ENCODE measurements at regions not wholly inside any gene's neighbourhood (a gene's known extent, or its start where the extent isn't known, plus 50 kb on each side); places are given as distances from the start of the nearest gene placed in this dataset.
"Not testable (repeated sequence)": the region's sequence is repeated elsewhere in the genome, so short reads cannot be mapped to it uniquely, and the experiment has no call there.

- H3K9me3 ChIP-seq (ENCODE audit: control insufficient read depth in 2 of 2, low read length in 2 of 2) = no peaks in the 10 kb centered on the region
- H3K27ac ChIP-seq (ENCODE audit: low read depth in 2 of 2, low read length in 2 of 2) = no peak overlapping the region
- H3K9ac ChIP-seq (ENCODE audit: low read depth in 1 of 2, low read length in 2 of 2) = no peak overlapping the region
- H3K4me3 ChIP-seq (ENCODE audit: low read length in 2 of 2) = no peak overlapping the region
- H3K27me3 ChIP-seq (ENCODE audit: control insufficient read depth in 2 of 2, insufficient read depth in 2 of 2, low read length in 2 of 2) = peaks cover 0 to 6% of the 10 kb centered on the region in 2 donors
- H3K4me1 ChIP-seq (ENCODE audit: control insufficient read depth in 2 of 2, insufficient read depth in 2 of 2, low read length in 2 of 2) = no peaks in the 10 kb centered on the region
- no peaks in the 10 kb centered on the region for H3K36me3 ChIP-seq (ENCODE audit: control insufficient read depth in 2 of 2, insufficient read depth in 2 of 2, low read length in 2 of 2)
Observed at GRCh38 chr12:105440037-105440664, 109.7 kb downstream of the C12orf75 start.

DNA sequence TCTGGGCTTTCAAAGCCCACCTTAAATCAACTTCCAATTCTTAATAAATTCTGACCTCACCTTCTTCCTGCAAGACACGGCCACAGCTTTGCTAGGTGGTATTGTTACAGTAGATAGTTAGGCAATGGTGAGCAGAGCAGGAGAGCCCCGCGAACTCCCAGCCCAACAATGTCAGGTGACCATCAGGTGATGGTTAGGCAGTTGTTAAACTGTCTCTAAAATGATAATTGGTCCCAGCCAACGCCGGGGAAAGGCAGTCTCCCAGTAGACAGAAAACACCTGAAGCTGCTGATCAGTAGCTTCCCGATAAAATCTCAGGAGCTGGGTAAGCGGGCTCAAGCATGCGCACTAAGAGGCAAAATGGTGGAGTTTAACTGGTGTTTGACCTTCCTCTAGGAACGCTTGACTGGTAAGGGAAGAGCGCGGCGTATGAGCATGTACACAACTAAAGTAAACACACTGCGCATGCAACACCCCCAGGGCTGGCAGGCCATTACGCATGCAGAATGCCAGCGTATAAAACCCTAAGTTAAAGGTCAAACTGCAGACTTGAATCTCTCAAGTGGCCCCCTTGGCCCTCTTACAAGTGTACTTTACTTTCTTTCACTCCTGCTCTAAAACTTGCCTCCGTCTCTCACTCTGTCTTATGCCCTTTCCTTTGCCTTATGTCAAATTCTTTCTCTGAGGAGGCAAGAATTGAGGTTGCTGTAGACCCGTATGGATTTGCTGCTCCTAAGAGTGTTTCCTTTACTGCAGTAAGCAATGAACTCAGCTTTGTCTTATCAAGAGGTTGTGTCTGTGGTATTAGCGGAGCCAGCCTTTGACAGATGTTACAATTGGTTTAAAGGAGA lies 113.5 kb downstream of the C12orf75 start:
- H3K9me3 ChIP-seq (ENCODE audit: control insufficient read depth in 2 of 2, low read length in 2 of 2) = no peaks in the 10 kb centered on the region
- no peaks in the 10 kb centered on the region for H3K36me3 ChIP-seq (ENCODE audit: control insufficient read depth in 2 of 2, insufficient read depth in 2 of 2, low read length in 2 of 2)
- peaks cover 0 to 4% of the 10 kb centered on the region in 2 donors for H3K27me3 ChIP-seq (ENCODE audit: control insufficient read depth in 2 of 2, insufficient read depth in 2 of 2, low read length in 2 of 2)
- H3K9ac ChIP-seq (ENCODE audit: low read depth in 1 of 2, low read length in 2 of 2) = no peak overlapping the region
- H3K4me3 ChIP-seq (ENCODE audit: low read length in 2 of 2) = no peak overlapping the region
- no peak overlapping the region for H3K27ac ChIP-seq (ENCODE audit: low read depth in 2 of 2, low read length in 2 of 2)
- no peaks in the 10 kb centered on the region for H3K4me1 ChIP-seq (ENCODE audit: control insufficient read depth in 2 of 2, insufficient read depth in 2 of 2, low read length in 2 of 2)

- peaks cover 0 to 4% of the 10 kb centered on the region in 2 donors for H3K27me3 ChIP-seq (ENCODE audit: control insufficient read depth in 2 of 2, insufficient read depth in 2 of 2, low read length in 2 of 2)
- H3K27ac ChIP-seq (ENCODE audit: low read depth in 2 of 2, low read length in 2 of 2) = no peak overlapping the region
- H3K9ac ChIP-seq (ENCODE audit: low read depth in 1 of 2, low read length in 2 of 2) = no peak overlapping the region
Observed at GRCh38 chr12:105444653-105445102, 114.2 kb downstream of the C12orf75 start.

DNA sequence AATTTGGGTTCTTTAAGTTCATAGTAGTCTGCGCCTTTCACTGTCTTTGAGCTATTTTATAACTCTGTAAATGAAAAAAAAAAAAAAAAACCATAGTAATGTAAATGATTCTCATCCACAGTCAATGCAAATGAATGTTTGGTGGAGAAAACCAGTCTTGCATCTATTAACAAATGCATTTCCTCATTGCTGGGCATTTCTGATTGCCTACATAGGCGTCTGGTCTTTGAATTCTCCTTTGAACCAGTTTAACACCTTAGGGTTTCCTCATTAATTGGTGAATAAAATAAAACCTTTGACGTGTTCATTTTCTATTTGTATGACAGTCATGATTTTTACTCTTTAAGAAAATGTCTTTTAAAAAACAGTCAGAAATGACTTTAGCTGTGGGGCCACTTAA lies 114.8 kb downstream of the C12orf75 start:
- peaks cover 0 to 4% of the 10 kb centered on the region in 2 donors for H3K27me3 ChIP-seq (ENCODE audit: control insufficient read depth in 2 of 2, insufficient read depth in 2 of 2, low read length in 2 of 2)
- no peaks in the 10 kb centered on the region for H3K4me1 ChIP-seq (ENCODE audit: control insufficient read depth in 2 of 2, insufficient read depth in 2 of 2, low read length in 2 of 2)
- H3K9ac ChIP-seq (ENCODE audit: low read depth in 1 of 2, low read length in 2 of 2) = no peak overlapping the region
- H3K4me3 ChIP-seq (ENCODE audit: low read length in 2 of 2) = no peak overlapping the region
- H3K36me3 ChIP-seq (ENCODE audit: control insufficient read depth in 2 of 2, insufficient read depth in 2 of 2, low read length in 2 of 2) = no peaks in the 10 kb centered on the region
- no peaks in the 10 kb centered on the region for H3K9me3 ChIP-seq (ENCODE audit: control insufficient read depth in 2 of 2, low read length in 2 of 2)
- H3K27ac ChIP-seq (ENCODE audit: low read depth in 2 of 2, low read length in 2 of 2) = no peak overlapping the region

More at GRCh38 chr12:105444653-105445102, 114.2 kb downstream of the C12orf75 start:
- Histone ChIP-seq H3K4me3 (ENCODE audit: low read length in 2 of 2) (no peak overlapping the region), H3K36me3 (ENCODE audit: control insufficient read depth in 2 of 2, insufficient read depth in 2 of 2, low read length in 2 of 2) (no peaks in the 10 kb centered on the region), H3K4me1 (ENCODE audit: control insufficient read depth in 2 of 2, insufficient read depth in 2 of 2, low read length in 2 of 2) (no peaks in the 10 kb centered on the region), H3K9me3 (ENCODE audit: control insufficient read depth in 2 of 2, low read length in 2 of 2) (no peaks in the 10 kb centered on the region)

- Histone ChIP-seq H3K4me3 (ENCODE audit: low read length in 2 of 2) (no peak overlapping the region), H3K27ac (ENCODE audit: low read depth in 2 of 2, low read length in 2 of 2) (no peak overlapping the region), H3K4me1 (ENCODE audit: control insufficient read depth in 2 of 2, insufficient read depth in 2 of 2, low read length in 2 of 2) (no peaks in the 10 kb centered on the region), H3K36me3 (ENCODE audit: control insufficient read depth in 2 of 2, insufficient read depth in 2 of 2, low read length in 2 of 2) (no peaks in the 10 kb centered on the region), H3K9me3 (ENCODE audit: control insufficient read depth in 2 of 2, low read length in 2 of 2) (no peaks in the 10 kb centered on the region), H3K27me3 (ENCODE audit: control insufficient read depth in 2 of 2, insufficient read depth in 2 of 2, low read length in 2 of 2) (peaks cover 0 to 4% of the 10 kb centered on the region in 2 donors), H3K9ac (ENCODE audit: low read depth in 1 of 2, low read length in 2 of 2) (no peak overlapping the region)
Observed at GRCh38 chr12:105445649-105446048, 115.2 kb downstream of the C12orf75 start.

- not testable (repeated sequence) for H3K9ac ChIP-seq (ENCODE audit: low read depth in 1 of 2, low read length in 2 of 2); H3K4me3 ChIP-seq (ENCODE audit: low read length in 2 of 2); H3K27ac ChIP-seq (ENCODE audit: low read depth in 2 of 2, low read length in 2 of 2); H3K4me1 ChIP-seq (ENCODE audit: control insufficient read depth in 2 of 2, insufficient read depth in 2 of 2, low read length in 2 of 2); H3K27me3 ChIP-seq (ENCODE audit: control insufficient read depth in 2 of 2, insufficient read depth in 2 of 2, low read length in 2 of 2); H3K9me3 ChIP-seq (ENCODE audit: control insufficient read depth in 2 of 2, low read length in 2 of 2); H3K36me3 ChIP-seq (ENCODE audit: control insufficient read depth in 2 of 2, insufficient read depth in 2 of 2, low read length in 2 of 2)
Observed at GRCh38 chr12:105446460-105446859, 116.0 kb downstream of the C12orf75 start.

DNA sequence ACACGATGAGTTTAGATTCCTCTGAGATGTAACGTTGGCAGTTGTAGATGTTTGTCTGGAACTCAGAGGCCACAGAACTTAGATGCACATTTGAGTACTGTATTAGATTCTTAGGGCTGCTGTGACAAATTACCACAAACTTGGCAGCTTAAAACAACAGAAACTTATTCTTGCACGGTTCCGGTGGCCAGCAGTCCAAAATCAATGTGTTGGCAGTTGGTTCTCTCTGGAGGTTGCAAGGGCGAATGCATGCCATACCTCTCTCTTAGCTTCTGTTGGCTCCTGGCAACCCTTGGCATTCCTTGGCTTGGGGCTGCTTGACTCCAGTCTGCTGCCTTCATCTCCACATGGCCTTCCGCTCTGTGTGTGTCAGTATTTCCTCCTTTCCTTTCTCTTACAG lies 118.9 kb downstream of the C12orf75 start:
- no peaks in the 10 kb centered on the region for H3K36me3 ChIP-seq (ENCODE audit: control insufficient read depth in 2 of 2, insufficient read depth in 2 of 2, low read length in 2 of 2)
- no peak overlapping the region for H3K4me3 ChIP-seq (ENCODE audit: low read length in 2 of 2)
- H3K27ac ChIP-seq (ENCODE audit: low read depth in 2 of 2, low read length in 2 of 2) = no peak overlapping the region
- no peak overlapping the region for H3K9ac ChIP-seq (ENCODE audit: low read depth in 1 of 2, low read length in 2 of 2)
- no peaks in the 10 kb centered on the region for H3K4me1 ChIP-seq (ENCODE audit: control insufficient read depth in 2 of 2, insufficient read depth in 2 of 2, low read length in 2 of 2)
- no peaks in the 10 kb centered on the region for H3K27me3 ChIP-seq (ENCODE audit: control insufficient read depth in 2 of 2, insufficient read depth in 2 of 2, low read length in 2 of 2)
- no peaks in the 10 kb centered on the region for H3K9me3 ChIP-seq (ENCODE audit: control insufficient read depth in 2 of 2, low read length in 2 of 2)

- Histone ChIP-seq H3K27ac (ENCODE audit: low read depth in 2 of 2, low read length in 2 of 2) (no peak overlapping the region), H3K9ac (ENCODE audit: low read depth in 1 of 2, low read length in 2 of 2) (no peak overlapping the region), H3K27me3 (ENCODE audit: control insufficient read depth in 2 of 2, insufficient read depth in 2 of 2, low read length in 2 of 2) (peaks cover 0 to 2% of the 10 kb centered on the region in 2 donors), H3K9me3 (ENCODE audit: control insufficient read depth in 2 of 2, low read length in 2 of 2) (no peaks in the 10 kb centered on the region), H3K36me3 (ENCODE audit: control insufficient read depth in 2 of 2, insufficient read depth in 2 of 2, low read length in 2 of 2) (no peaks in the 10 kb centered on the region), H3K4me1 (ENCODE audit: control insufficient read depth in 2 of 2, insufficient read depth in 2 of 2, low read length in 2 of 2) (no peaks in the 10 kb centered on the region), H3K4me3 (ENCODE audit: low read length in 2 of 2) (no peak overlapping the region)
Observed at GRCh38 chr12:105451211-105451610, 120.7 kb downstream of the C12orf75 start.

GRCh38 chr12:105451798-105452197 lies 121.3 kb downstream of the C12orf75 start:
- H3K27me3 ChIP-seq (ENCODE audit: control insufficient read depth in 2 of 2, insufficient read depth in 2 of 2, low read length in 2 of 2) = peaks cover 0 to 2% of the 10 kb centered on the region in 2 donors

GRCh38 chr12:105453316-105453715 lies 122.8 kb downstream of the C12orf75 start:
- H3K27me3 ChIP-seq (ENCODE audit: control insufficient read depth in 2 of 2, insufficient read depth in 2 of 2, low read length in 2 of 2) = peaks cover 0 to 2% of the 10 kb centered on the region in 2 donors
- no peak overlapping the region for H3K27ac ChIP-seq (ENCODE audit: low read depth in 2 of 2, low read length in 2 of 2)
- no peaks in the 10 kb centered on the region for H3K9me3 ChIP-seq (ENCODE audit: control insufficient read depth in 2 of 2, low read length in 2 of 2)
- no peak overlapping the region for H3K9ac ChIP-seq (ENCODE audit: low read depth in 1 of 2, low read length in 2 of 2)
- H3K36me3 ChIP-seq (ENCODE audit: control insufficient read depth in 2 of 2, insufficient read depth in 2 of 2, low read length in 2 of 2) = no peaks in the 10 kb centered on the region
- no peaks in the 10 kb centered on the region for H3K4me1 ChIP-seq (ENCODE audit: control insufficient read depth in 2 of 2, insufficient read depth in 2 of 2, low read length in 2 of 2)
- no peak overlapping the region for H3K4me3 ChIP-seq (ENCODE audit: low read length in 2 of 2)

More at GRCh38 chr12:105451798-105452197, 121.3 kb downstream of the C12orf75 start:
- H3K9ac ChIP-seq (ENCODE audit: low read depth in 1 of 2, low read length in 2 of 2) = no peak overlapping the region
- H3K27ac ChIP-seq (ENCODE audit: low read depth in 2 of 2, low read length in 2 of 2) = no peak overlapping the region
- no peaks in the 10 kb centered on the region for H3K36me3 ChIP-seq (ENCODE audit: control insufficient read depth in 2 of 2, insufficient read depth in 2 of 2, low read length in 2 of 2)
- no peaks in the 10 kb centered on the region for H3K4me1 ChIP-seq (ENCODE audit: control insufficient read depth in 2 of 2, insufficient read depth in 2 of 2, low read length in 2 of 2)
- H3K9me3 ChIP-seq (ENCODE audit: control insufficient read depth in 2 of 2, low read length in 2 of 2) = no peaks in the 10 kb centered on the region
- no peak overlapping the region for H3K4me3 ChIP-seq (ENCODE audit: low read length in 2 of 2)

Measured in mucosa of rectum (tissue), 2 donors.